Left kidney (tissue), 1 donor: ENCODE measurements at regions not wholly inside any gene's neighbourhood (a gene's known extent, or its start where the extent isn't known, plus 50 kb on each side); places are given as distances from the start of the nearest gene placed in this dataset.
"Not testable (repeated sequence)": the region's sequence is repeated elsewhere in the genome, so short reads cannot be mapped to it uniquely, and the experiment has no call there.

ENCODE experiments used
- DNase-seq: peaks from one replicate; pipeline ENCODE4 v3.0.0-alpha.2; 2013

DNA sequence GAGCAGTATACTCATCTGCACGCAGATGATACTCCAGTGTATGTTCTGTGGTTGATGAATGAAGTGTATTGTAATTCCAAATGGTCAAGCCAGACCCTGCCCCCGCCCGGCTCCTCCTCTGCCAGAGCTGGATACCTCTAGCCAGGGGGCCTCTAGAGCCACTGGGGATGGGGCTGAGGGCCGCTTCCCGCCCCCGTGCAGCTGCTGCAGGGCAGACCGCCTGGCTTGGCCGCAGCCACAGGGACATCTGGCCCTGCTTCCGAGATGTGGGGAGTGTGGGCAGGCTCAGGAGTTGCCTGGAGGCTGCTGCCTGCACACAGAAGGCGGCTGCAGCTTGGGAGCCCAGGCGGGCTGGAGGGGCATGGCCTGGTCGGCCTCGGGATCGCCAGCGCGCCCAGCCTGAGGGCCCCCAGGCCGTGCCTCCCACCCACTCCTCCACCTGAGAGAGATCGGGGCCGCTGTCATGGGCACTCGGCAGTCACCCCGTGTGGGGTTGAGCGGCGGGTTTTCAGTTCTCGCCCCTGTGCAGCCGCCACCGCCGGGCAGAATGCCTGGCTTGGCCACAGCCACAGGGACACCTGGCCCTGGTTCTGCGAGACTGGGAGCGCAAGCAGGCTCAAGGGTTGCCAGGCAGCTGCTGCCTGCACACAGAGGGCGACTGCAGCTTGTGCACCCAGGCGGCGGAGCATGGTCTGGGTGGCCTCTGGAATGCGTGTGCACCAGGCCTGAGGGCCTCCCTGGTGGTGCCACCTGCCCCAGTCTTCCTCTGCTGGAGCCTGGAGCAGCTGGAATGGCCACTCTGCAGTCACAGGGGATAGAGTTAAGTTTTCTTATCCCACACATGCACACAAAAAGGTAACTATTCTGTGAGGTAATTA, 1643.7 kb downstream of the SPATA31A7 start:
- DNase-seq, result not testable (repeated sequence)

DNA sequence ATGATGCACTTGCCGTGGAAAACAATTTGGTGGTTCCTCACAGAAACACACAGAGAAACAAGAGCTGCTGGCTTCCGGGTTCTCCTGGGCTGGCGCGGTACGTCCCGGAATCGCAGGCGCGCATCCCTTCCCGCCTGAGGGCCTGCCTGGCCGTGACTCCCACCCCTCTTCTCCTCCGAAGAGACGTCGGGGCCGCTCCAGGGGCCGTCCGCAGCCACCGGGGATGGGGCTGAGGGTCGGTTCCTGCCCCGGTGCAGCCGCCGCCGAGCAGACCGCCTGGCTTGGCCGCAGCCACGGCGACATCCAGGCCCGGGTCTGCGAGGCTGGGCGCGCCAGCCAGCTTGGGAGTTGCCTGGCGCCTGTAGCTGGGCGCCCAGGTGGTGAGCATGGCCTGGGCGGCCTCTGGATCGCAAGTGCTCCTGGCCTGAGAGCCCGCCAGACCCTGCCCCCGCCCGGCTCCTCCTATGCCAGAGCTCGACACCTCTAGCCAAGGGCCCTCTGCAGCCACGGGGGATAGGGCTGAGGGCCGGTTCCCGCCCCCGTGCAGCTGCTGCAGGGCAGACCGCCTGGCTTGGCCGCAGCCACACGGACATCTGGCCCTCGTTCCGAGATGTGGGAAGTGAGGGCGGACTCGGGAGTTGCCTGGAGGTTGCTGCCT, 1647.5 kb downstream of the SPATA31A7 start:
- DNase-seq, result not testable (repeated sequence)

DNA sequence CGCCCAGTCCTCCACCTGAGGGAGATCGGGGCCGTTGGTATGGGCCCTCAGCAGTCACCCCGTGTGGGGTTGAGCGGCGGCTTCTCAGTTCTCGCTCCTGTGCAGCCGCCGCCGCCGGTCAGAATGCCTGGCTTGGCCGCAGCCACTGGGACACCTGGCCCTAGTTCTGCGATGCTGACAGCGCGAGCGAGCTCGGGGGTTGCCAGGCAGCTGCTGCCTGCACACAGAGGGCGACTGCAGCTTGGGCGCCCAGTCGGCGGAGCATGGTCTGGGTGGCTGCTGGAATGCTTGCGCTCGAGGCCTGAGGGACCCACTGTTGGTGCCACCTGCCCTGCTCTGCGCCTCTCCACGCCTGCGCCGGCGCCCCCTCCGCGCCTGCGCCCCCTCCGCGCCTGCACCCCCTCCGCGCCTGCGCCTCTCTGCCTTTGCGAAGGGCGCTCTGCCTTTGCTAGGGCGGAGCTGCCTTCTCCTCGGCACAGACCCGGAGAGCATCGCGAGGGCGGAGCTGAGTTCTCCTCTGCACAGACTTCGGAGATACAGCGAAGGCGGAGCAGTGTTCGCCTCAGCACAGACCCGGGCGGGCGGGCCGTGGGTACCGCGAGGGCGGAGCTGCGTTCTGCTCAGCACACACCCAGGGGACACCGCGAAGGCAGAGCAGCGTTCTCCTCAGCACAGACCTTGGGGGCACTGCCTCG, 1648.3 kb downstream of the SPATA31A7 start:
- peak; percentile 69 for DNase-seq

DNA sequence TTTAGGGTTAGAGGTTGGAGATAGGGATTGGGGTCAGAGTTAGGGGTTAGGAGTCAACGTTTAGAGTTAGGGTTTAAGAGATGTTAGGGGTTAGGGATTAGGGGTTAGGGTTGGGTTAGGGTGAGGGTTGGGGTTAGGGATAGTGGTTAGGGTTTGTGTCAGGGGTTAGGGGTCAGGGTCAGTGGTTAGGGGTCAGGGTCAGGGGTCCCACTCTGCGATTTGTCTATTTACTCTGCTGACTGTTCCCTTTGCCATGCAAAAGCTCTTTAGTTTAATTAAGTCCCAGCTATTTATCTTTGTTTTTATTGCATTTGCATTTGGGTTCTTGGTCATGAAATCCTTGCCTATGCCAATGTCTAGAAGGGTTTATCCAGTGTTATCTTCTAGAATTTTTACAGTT, 1649.3 kb downstream of the SPATA31A7 start:
- DNase-seq, result not testable (repeated sequence)

DNA sequence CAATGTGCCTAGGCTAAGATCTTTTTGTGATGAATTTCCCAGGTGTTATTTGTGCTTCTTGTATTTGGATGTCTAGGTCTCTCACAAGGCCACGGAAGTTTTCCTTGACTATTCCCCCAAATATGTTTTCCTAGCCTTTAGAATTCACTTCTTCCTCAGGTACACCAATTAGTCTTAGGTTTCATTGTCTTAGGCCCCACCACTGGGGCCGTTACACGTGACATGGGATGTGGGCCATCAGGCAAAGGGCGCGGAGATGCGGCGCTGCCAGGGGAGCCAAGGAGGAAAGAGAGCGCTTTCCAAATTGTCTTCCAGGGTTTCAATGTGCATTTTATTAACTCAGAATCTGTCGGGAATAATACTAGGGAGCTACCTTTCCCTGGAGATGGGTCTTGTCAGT, 1653.3 kb downstream of the SPATA31A7 start:
- DNase-seq, result not testable (repeated sequence)

DNA sequence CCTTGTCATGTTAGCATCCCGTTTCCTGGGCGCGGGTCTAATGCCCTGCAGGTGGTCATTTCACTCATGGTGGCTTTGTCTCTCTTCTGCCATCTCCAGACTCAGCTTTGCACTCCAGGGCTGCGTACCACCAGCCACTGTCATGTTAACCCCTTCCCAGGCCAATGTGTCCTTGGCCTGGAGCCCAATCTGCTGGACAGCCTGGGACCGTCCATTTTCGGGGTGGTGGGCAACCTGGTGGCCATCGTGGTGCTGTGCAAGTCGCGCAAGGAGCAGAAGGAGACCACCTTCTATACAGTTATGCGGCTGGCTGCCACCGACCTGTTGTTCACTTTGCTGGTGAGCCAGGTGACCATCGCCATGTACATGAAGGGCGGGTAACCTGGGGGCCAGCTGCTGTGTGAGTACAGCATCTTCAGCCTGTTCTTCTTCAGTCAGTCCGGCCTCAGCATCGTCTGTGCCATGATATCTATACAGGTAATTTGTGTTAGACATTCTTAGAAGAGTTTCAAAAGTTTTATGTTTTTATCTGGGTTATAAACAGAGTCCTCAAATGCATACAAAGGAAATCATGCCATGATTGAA, 1654.0 kb downstream of the SPATA31A7 start:
- DNase-seq, result not testable (repeated sequence)

DNA sequence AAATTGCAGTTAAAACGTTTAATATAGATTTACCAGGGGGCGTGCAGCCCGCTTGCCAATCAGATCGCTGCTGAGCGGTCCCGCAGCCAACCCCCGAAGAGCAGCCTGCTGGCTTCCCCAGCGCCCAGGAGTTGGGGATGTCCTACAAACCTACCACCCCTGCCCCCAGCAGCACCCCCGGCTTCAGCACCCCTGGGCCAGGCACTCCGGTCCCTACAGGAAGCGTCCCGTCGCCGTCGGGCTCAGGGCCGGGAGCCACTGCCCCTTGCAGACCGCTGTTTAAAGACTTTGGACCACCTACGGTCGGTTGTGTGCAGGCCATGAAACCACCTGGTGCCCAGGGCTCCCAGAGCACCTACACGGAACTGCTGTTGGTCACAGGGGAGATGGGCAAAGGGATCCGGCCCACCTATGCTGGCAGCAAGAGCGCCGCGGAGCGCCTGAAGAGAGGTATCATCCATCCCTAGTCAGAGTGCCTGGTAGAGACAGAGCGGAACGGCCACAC, 1654.9 kb downstream of the SPATA31A7 start:
- not testable (repeated sequence) for DNase-seq

DNA sequence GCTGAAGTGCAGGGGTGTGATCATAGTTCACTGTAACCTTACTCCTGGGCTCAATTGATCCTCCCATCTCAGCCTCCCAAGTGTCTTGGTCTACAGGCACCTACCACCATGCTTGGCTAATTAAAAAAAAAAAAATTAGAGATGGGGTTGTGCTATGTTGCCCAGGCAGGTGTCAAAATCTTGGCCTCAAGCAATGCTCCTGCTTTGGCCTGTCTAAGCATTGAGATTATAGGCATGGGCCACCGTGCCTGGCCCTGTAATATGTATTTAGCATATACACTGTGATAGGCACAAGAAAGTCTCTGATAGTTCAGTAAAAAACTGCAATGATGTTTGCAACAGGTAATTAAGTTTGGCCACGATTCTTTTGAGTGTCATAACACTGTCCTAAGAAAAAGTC, 1658.4 kb downstream of the SPATA31A7 start:
- not testable (repeated sequence) for DNase-seq

DNA sequence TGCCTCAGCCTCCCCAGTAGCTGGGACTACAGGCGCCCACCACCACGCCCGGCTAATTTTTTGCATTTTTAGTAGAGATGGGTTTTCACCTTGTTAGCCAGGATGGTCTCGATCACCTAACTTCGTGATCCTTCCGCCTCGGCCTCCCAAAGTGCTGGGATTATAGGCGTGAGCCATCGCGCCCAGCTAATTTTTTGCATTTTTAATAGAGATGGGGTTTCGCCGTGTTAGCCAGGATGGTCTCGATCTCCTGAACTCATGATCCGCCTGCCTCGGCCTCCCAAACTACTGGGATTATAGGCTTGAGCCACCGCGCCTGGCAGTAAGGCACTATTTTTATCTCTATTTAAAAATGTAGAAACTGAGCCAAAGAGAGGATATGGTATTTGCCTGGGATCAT, 1660.2 kb downstream of the SPATA31A7 start:
- not testable (repeated sequence) for DNase-seq

DNA sequence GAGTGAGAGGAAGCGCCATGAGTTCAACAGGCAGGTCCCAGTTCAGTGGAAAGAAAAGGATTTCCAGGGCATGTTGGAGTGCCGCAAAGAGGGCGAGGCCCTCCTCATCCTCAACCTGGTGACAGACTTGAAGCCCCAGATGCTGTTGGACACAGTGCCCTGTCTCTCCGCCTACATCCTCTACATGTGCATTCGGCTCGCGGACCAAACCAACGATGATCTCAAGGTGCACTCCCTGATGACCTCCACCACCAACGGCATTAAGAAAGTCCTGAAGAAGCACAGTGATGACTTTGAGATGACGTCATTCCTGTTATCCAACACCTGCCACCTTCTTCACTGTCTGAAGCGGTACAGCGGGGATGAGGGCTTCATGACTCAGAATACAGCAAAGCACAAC, 1667.4 kb downstream of the SPATA31A7 start:
- DNase-seq, result not testable (repeated sequence)

DNA sequence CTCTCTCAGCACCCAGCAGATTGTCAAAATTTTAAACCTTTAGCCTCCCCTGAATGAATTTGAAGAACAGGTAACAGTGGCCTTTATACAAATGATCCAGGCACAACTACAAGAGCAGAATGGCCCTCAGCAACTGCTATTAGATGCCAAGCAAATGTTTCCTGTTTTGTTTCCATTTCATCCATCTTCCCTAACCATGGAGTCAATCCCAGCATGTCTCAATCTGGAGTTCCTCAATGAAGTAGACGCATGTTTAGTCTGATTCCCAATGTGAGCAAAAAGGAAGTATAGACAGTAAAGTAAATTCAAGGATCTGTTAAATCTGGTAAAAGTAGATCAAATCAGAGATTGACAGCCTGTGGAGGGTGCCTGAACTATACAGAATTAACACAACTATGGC, 1668.4 kb downstream of the SPATA31A7 start:
- not testable (repeated sequence) for DNase-seq

DNA sequence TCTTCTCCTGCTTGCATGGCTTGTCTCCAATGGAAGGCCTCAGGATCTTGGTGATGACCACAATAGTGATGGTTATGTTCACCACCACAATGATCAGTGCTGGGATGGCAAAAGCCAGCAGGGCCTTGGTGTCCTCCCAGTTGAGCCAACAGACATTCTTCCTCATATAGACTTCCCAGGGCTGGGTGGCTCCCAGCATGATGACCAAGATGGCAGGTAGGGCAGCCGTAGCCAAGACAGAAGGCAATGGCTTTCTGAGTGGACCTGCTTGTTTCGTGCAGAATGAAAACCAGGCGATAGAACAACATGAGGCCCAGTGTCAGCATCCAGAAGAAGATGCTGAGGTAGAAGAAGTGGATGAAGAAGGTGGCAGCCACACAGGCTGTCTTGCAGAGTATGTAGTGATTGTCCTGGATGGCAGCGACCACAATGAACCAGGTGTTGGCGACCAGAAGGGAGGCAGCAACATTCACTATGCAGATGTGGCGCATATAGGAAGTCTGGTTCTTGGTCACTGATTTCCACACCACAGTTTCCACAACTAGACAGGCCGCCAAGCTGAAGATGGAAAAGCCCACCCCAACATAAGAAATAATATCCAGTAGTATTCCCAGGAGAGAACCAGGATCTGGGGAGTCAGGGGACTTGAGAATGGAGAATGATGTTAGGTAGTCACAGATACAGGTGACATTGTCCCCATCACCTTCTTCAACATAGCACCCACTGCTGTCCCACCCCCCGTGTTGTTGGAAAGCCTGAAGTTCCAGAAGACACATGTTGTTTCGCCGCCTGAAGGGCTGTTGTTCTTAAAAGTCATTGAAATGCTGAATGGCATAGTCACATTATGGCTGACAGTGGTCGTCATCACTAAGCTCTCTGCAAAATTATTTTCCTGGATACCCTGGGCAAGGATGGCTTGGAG, 1671.4 kb downstream of the SPATA31A7 start:
- DNase-seq, result not testable (repeated sequence)

DNA sequence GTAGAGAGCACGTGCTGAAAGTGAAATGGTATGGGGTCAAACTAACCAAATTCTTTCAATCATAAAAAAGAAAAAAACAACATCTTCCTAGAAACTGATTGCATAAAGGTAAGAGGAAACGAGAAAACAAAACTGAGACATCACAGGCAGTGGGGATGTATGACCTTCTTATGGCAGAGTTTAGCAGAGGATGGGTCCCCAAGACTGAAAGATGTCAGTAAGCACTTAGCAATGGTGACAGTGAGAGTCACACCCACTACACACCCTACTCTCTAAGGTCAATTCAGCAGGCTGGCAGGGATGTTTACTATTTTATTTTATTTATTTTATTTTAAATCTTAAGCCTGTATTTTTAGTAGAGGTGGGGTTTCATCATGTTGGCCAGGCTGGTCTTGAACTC, 1672.3 kb downstream of the SPATA31A7 start:
- not testable (repeated sequence) for DNase-seq

DNA sequence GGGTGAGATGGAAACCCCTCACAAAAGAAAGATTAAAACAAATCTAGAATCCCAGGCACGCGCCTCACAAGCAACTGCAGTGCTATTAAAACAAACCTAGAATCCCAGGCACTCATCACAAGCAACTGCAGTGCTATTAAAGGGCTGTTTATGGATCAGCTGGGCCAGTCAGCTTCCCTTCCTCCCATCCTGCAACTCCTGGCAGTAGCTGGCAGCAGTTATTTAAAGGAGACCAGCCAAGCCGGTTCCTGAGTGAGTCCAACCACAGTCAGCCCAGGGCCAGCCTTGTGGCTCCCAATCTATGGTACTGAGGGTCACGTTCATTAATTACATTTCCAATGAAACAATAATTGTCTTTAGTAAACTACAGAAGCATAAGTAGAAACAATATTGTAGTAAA, 1673.5 kb downstream of the SPATA31A7 start:
- DNase-seq, result not testable (repeated sequence)

DNA sequence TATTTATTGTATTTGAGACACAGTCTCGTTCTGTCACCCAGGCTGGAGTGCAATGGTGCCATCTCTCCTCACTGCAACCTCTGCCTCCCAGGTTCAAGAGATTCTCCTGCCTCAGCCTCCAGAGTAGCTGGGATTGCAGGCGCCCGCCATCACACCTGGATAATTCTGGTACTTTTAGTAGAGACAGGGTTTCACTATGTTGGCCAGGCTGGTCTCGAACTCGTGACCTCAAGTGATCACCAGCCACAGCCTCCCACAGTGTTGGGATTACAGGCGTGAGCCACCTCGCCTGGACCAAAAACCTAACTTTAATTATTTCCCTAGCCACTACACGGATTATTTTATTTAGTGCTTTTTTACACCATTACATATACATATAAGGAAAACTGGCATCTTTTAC, 1674.0 kb downstream of the SPATA31A7 start:
- not testable (repeated sequence) for DNase-seq

DNA sequence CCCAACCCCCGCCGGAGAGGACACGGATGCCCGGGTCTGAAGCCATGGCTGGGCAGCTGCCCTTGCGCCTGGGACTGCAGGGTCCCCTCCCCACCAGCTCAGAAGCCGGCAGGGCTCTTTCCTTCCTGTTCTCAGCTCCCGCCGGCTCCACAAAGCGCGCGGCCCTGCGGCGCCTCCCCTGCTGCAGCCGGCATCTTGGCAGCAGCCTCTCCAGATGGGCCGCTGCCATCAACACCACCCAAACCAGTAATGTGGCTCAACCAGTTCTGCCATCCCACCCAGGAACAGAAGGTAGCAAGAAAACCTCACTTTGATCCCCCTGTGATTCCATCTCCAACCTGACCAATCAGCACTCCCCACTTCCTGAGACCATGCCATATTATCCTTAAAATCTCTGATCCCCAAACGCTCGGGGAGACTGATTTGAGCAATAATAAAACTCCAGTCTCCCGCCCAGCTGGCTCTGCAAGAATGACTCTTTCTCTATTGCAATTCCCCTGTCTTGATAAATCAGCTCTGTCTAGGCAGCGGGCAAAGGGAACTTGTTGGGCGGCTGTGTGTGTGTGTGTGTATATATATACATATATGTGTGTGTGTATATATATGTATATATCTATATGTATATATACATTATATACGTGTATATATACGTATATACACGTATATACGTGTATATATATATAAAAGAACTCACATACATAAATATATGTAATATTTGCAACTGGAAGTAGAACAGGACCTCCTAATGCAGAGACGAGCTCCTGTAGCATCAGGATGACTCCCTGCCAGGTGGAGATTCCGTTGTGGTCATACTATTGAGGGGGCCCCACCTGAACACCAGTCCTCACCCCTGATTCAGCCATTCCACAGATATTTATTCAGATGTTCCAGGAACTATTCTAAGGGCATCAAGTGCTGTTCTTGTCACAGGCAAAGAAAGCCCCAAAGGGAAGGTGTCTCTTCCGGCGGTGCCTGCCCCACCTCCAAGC, 1674.9 kb downstream of the SPATA31A7 start:
- DNase-seq, result peak; percentile 55

DNA sequence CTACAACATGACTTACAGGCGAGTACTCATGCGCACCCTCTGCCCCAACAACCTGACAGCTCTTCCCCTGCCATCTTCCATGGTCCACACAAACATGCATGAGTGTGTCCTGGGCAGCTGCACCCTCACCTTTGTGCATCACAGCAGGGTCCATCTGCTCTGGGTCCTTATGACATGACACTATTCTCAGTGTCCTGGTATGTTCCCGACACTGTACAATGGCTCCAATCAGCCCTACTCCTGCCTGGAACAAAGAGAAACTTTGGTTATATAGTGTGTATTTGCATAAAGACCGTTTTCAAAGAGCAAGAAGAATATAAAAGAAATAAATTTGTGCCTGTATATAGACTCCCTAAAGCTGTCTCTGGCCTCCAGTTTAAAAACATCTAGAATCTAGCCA, 1679.2 kb downstream of the SPATA31A7 start:
- not testable (repeated sequence) for DNase-seq

DNA sequence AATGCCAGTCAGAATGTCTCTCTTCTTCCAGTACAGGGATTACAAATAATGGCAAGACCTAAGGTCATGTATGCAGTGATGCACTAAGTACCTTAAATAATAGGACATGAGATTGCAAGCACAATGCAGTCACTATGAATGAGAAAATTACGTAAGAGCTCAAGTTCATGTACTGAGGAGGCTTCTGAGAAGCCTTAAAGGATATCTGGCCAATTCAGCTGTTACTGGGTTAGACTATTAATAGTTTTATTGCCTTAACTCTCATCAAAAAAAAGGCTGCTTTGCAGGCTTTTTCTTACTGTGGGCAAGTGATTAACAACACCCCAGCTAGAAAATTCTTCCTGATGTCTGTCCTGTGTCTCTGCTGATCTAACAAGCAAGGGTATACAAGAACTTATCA, 1681.9 kb downstream of the SPATA31A7 start:
- not testable (repeated sequence) for DNase-seq

DNA sequence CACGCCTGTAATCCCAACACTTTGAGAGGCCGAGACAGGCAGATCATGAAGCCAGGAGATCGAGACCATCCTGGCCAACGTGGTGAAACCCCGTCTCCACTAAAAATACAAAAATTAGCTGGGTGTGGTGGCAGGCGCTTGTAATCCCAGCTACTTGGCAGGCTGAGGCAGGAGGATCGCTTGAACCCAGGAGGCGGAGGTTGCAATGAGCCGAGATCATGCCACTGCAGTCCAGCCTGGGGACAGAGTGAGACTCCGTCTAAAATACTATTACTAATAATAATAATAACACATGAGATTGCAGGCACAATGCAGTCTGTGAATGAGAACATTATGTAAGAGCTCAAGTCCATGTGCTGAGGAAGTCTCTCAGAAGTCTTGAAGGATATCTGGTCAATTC, 1684.4 kb downstream of the SPATA31A7 start:
- DNase-seq, result not testable (repeated sequence)
